ENCODE measurements at regions not wholly inside any gene's neighbourhood (a gene's known extent, or its start where the extent isn't known, plus 50 kb on each side); places are given as distances from the start of the nearest gene placed in this dataset.
A peak's percentile ranks its signal among the peaks of the same experiment; 100 is the strongest.

DNA sequence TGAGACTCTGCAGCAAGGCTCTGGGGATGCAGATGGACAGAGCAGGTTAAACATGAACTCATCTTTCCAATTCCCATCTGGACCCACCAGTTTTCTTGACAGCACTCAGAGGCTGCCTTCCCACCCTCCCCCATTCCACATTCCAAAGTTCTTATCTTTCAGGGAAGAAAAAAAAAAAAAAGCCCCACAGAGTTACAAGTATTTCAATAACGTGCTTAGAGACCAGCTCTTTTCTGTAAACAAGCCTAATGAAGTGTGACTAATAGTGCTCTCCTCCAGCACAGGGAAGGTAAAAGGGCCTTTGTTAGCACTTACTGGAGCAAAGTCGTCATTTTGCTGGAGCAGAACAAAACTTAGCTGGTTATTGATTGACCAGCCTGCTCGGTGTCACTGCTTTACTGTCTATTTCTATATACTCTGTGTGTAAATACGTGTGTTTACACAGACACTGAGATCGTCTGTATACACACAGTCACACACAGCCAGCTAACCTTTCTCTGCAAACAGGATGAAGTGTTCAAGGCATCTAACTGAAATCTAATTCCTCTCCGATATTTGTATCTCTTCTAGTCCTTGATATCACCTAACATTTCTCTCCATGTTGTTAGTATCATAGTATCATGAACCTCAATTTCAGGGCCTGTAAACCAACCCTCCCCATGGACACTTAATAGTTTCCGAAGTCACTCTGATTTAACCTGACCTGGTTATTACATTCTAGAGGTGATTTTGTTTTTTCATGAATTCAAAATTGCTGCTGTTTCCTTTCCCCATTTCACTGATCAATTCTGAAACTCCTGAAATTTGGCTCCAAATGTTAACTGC, 84.9 kb downstream of the ZNF608 start:
- TF ChIP-seq POLR2A (IDR thresholded peaks at IDR 0.05) (no peak), POLR2AphosphoS5 (IDR thresholded peaks at IDR 0.05) (peak in 2 of 3 donors; percentile 42 to 73)
- TF ChIP-seq, protein P1, sequence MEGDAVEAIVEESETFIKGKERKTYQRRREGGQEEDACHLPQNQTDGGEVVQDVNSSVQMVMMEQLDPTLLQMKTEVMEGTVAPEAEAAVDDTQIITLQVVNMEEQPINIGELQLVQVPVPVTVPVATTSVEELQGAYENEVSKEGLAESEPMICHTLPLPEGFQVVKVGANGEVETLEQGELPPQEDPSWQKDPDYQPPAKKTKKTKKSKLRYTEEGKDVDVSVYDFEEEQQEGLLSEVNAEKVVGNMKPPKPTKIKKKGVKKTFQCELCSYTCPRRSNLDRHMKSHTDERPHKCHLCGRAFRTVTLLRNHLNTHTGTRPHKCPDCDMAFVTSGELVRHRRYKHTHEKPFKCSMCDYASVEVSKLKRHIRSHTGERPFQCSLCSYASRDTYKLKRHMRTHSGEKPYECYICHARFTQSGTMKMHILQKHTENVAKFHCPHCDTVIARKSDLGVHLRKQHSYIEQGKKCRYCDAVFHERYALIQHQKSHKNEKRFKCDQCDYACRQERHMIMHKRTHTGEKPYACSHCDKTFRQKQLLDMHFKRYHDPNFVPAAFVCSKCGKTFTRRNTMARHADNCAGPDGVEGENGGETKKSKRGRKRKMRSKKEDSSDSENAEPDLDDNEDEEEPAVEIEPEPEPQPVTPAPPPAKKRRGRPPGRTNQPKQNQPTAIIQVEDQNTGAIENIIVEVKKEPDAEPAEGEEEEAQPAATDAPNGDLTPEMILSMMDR (IDR thresholded peaks at IDR 0.05) = no peak

Data from stomach (tissue), 4 donors.